HepG2 (cell line): ENCODE measurements at regions not wholly inside any gene's neighbourhood (a gene's known extent, or its start where the extent isn't known, plus 50 kb on each side); places are given as distances from the start of the nearest gene placed in this dataset.

Source experiments
- FOSL2 ChIP-seq: sonication (generic); formaldehyde crosslinking; IDR thresholded peaks from 2 replicates; pipeline ENCODE4 v1.4.0; 2020; ENCODE audit warnings: missing genetic modification reagents
- FOXK1 ChIP-seq: sonication (generic); formaldehyde crosslinking; IDR thresholded peaks from 2 replicates; pipeline ENCODE4 v1.4.0; 2020; ENCODE audit warnings: low read depth, missing genetic modification reagents, borderline replicate concordance
- HDAC2 ChIP-seq: sonication (generic); formaldehyde crosslinking; IDR thresholded peaks from 2 replicates; pipeline ENCODE4 v1.4.0; 2020; ENCODE audit warnings: missing genetic modification reagents
- RAD51 ChIP-seq: fragments of 450-650 bp; IDR thresholded peaks from 2 replicates; pipeline ENCODE4 v1.6.1; 2016; ENCODE audit warnings: borderline replicate concordance
- SNAPC2 ChIP-seq: sonication (generic); formaldehyde crosslinking; IDR thresholded peaks from 2 replicates; pipeline ENCODE4 v1.8.1; 2022; ENCODE audit warnings: mild to moderate bottlenecking, missing genetic modification reagents
- STAT6 ChIP-seq: sonication (generic); formaldehyde crosslinking; IDR thresholded peaks from 2 replicates; pipeline ENCODE4 v1.4.0; 2020; ENCODE audit warnings: missing genetic modification reagents, mild to moderate bottlenecking, borderline replicate concordance
- TERF1 ChIP-seq: sonication (generic); formaldehyde crosslinking; IDR thresholded peaks from 2 replicates; pipeline ENCODE4 v1.8.0; 2022; ENCODE audit warnings: mild to moderate bottlenecking, missing genetic modification reagents, moderate library complexity
- ZMAT3 ChIP-seq: sonication (generic); formaldehyde crosslinking; conservative IDR thresholded peaks from 2 replicates; pipeline ENCODE4 v1.7.0; 2021; ENCODE audit warnings: missing genetic modification reagents
- ZNF343 ChIP-seq: sonication (generic); formaldehyde crosslinking; IDR thresholded peaks from 2 replicates; pipeline ENCODE4 v1.4.0; 2020; ENCODE audit warnings: mild to moderate bottlenecking, missing genetic modification reagents
- ZNF609 ChIP-seq: sonication (generic); formaldehyde crosslinking; IDR thresholded peaks from 2 replicates; pipeline ENCODE4 v1.4.0; 2020; ENCODE audit warnings: mild to moderate bottlenecking, missing genetic modification reagents, borderline replicate concordance
- TF ChIP-seq, protein P1 (sequence below): sonication (generic); formaldehyde crosslinking; IDR thresholded peaks from 2 replicates; pipeline ENCODE4 v1.4.0; 2020; ENCODE audit warnings: missing genetic modification reagents
- TF ChIP-seq, protein P2 (sequence below): IDR thresholded peaks from 2 replicates; pipeline ENCODE4 v1.6.1; 2016
- TF ChIP-seq, protein P3 (sequence below), 2 experiments: sonication (generic) in 1 of 2; formaldehyde crosslinking in 1 of 2; IDR thresholded peaks; 2 replicates each; pipeline versions ENCODE4 v1.4.0 to v1.6.1; 2016 to 2020; ENCODE audit warnings: borderline replicate concordance in 1 of 2, low read depth in 1 of 2, mild to moderate bottlenecking in 1 of 2, missing genetic modification reagents in 1 of 2

- TF ChIP-seq ZNF609 (CRISPR knock-in tag) = peak; percentile 90
- TF ChIP-seq RAD51 = no peak
- no peak for TF ChIP-seq STAT6 (CRISPR knock-in tag)
- no peak for TF ChIP-seq ZMAT3
- no peak for TF ChIP-seq TERF1 (CRISPR knock-in tag)
- TF ChIP-seq FOSL2 (CRISPR knock-in tag) = peak; percentile 64
- TF ChIP-seq HDAC2 (CRISPR knock-in tag) = peak; percentile 68
- peak; percentile 88; the same call in 1 of the 2 replicates for TF ChIP-seq FOXK1 (CRISPR knock-in tag)
- no peak for TF ChIP-seq ZNF343 (CRISPR knock-in tag)
- TF ChIP-seq, protein P1, sequence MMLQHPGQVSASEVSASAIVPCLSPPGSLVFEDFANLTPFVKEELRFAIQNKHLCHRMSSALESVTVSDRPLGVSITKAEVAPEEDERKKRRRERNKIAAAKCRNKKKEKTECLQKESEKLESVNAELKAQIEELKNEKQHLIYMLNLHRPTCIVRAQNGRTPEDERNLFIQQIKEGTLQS (CRISPR knock-in tag) = peak; percentile 46; the same call in 1 of the 2 replicates
- TF ChIP-seq SNAPC2 (CRISPR knock-in tag) = peak; percentile 51; the same call in 1 of the 2 replicates
- TF ChIP-seq, protein P2, sequence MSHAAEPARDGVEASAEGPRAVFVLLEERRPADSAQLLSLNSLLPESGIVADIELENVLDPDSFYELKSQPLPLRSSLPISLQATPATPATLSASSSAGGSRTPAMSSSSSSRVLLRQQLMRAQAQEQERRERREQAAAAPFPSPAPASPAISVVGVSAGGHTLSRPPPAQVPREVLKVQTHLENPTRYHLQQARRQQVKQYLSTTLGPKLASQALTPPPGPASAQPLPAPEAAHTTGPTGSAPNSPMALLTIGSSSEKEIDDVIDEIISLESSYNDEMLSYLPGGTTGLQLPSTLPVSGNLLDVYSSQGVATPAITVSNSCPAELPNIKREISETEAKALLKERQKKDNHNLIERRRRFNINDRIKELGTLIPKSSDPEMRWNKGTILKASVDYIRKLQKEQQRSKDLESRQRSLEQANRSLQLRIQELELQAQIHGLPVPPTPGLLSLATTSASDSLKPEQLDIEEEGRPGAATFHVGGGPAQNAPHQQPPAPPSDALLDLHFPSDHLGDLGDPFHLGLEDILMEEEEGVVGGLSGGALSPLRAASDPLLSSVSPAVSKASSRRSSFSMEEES = no peak
- TF ChIP-seq, protein P3, sequence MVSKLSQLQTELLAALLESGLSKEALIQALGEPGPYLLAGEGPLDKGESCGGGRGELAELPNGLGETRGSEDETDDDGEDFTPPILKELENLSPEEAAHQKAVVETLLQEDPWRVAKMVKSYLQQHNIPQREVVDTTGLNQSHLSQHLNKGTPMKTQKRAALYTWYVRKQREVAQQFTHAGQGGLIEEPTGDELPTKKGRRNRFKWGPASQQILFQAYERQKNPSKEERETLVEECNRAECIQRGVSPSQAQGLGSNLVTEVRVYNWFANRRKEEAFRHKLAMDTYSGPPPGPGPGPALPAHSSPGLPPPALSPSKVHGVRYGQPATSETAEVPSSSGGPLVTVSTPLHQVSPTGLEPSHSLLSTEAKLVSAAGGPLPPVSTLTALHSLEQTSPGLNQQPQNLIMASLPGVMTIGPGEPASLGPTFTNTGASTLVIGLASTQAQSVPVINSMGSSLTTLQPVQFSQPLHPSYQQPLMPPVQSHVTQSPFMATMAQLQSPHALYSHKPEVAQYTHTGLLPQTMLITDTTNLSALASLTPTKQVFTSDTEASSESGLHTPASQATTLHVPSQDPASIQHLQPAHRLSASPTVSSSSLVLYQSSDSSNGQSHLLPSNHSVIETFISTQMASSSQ (IDR thresholded peaks at IDR 0.05; ENCODE audit: low read depth) = peak; percentile 83
- TF ChIP-seq, protein P3 (CRISPR knock-in tag; IDR thresholded peaks at IDR 0.05; ENCODE audit: borderline replicate concordance) = peak; percentile 89; the same call in 1 of the 2 replicates
Measured at GRCh38 chr5:96187309-96188027, 225.8 kb upstream of the ELL2 start (continued).
